ENCODE measurements at regions not wholly inside any gene's neighbourhood (a gene's known extent, or its start where the extent isn't known, plus 50 kb on each side); places are given as distances from the start of the nearest gene placed in this dataset.

GRCh38 chr4:181608181-181608580, 635.0 kb upstream of the TENM3 start:
- 25 to 45% methylated on average over 2 of the region's 2 CpGs for whole genome bisulfite sequencing, 2 donors

GRCh38 chr4:181611033-181611711, 632.0 kb upstream of the TENM3 start:
- no peak for DNase-seq (ENCODE audit: low spot score in 2 of 2)
- intact Hi-C loops (cut with DNase I; ENCODE audit: low total_unique reads) = no loop called here
- H3K4me3 ChIP-seq (ENCODE audit: low read depth, poor library complexity, severe bottlenecking) = no peak overlapping the region
- TF ChIP-seq CTCF (IDR thresholded peaks at IDR 0.05) (no peak), POLR2A (IDR thresholded peaks at IDR 0.05) (no peak)
- WGBS, 2 donors = 50 to 55% methylated on average over 15 of the region's 15 CpGs

More at GRCh38 chr4:181608181-181608580, 635.0 kb upstream of the TENM3 start:
- intact Hi-C loops (cut with DNase I; ENCODE audit: low total_unique reads) = no loop called here
- no peak overlapping the region for H3K4me3 ChIP-seq (ENCODE audit: low read depth, poor library complexity, severe bottlenecking)
- TF ChIP-seq POLR2A (IDR thresholded peaks at IDR 0.05) (no peak), CTCF (IDR thresholded peaks at IDR 0.05) (no peak)
- no peak for DNase-seq (ENCODE audit: low spot score in 2 of 2)

- WGBS, 2 donors = 49 to 66% methylated on average over 8 of the region's 8 CpGs
Measured at GRCh38 chr4:181611946-181612600, 631.1 kb upstream of the TENM3 start.

GRCh38 chr4:181613200-181613599, 630.0 kb upstream of the TENM3 start:
- intact Hi-C loops (cut with DNase I; ENCODE audit: low total_unique reads) = no loop called here
- TF ChIP-seq POLR2A (IDR thresholded peaks at IDR 0.05) (no peak), CTCF (IDR thresholded peaks at IDR 0.05) (no peak)
- WGBS, 2 donors = 61 to 69% methylated on average over 6 of the region's 6 CpGs
- no peak for DNase-seq (ENCODE audit: low spot score in 2 of 2)
- H3K4me3 ChIP-seq (ENCODE audit: low read depth, poor library complexity, severe bottlenecking) = no peak overlapping the region

More at GRCh38 chr4:181611946-181612600, 631.1 kb upstream of the TENM3 start:
- intact Hi-C loops (cut with DNase I; ENCODE audit: low total_unique reads) = no loop called here
- TF ChIP-seq POLR2A (IDR thresholded peaks at IDR 0.05) = no peak
- no peak for TF ChIP-seq CTCF (IDR thresholded peaks at IDR 0.05)
- no peak for DNase-seq (ENCODE audit: low spot score in 2 of 2)
- H3K4me3 ChIP-seq (ENCODE audit: low read depth, poor library complexity, severe bottlenecking) = no peak overlapping the region

GRCh38 chr4:181618038-181618618, 625.1 kb upstream of the TENM3 start:
- TF ChIP-seq CTCF (IDR thresholded peaks at IDR 0.05) (no peak), POLR2A (IDR thresholded peaks at IDR 0.05) (no peak)
- intact Hi-C loops (cut with DNase I; ENCODE audit: low total_unique reads) = no loop called here
- whole genome bisulfite sequencing, 2 donors = 88 to 92% methylated on average over 6 of the region's 6 CpGs
- no peak overlapping the region for H3K4me3 ChIP-seq (ENCODE audit: low read depth, poor library complexity, severe bottlenecking)
- DNase-seq (ENCODE audit: low spot score in 2 of 2) = no peak
